Calu3 (cell line): ENCODE measurements at regions not wholly inside any gene's neighbourhood (a gene's known extent, or its start where the extent isn't known, plus 50 kb on each side); places are given as distances from the start of the nearest gene placed in this dataset.

Experiments used
- BruUV-seq: library from RNA; stranded (reverse); fragments of 400-500 nt; replicated peaks from 2 replicates; lab custom pipeline; 2021; lab: Mats Ljungman, UMichigan
- CTCF ChIA-PET: fragments of 300-600 bp; sonication (Branson Sonifier 250); formaldehyde crosslinking; loops from one replicate; lab custom pipeline; 2022; ENCODE audit warnings: antibody characterized with exemption; lab: Charles Lee
- DNase-seq: peaks from one replicate; pipeline ENCODE4 v3.0.0; 2022
- H3K27ac Mint-ChIP-seq: one replicate; pipeline ENCODE4 v1.8.0; 2022; ENCODE audit warnings: mixed read lengths; ENCODE audit not compliant: unreplicated experiment
- H3K27me3 Mint-ChIP-seq: one replicate; pipeline ENCODE4 v1.8.0; 2022; ENCODE audit warnings: mixed read lengths; ENCODE audit not compliant: unreplicated experiment
- H3K36me3 Mint-ChIP-seq: one replicate; pipeline ENCODE4 v1.8.0; 2022; ENCODE audit warnings: mild to moderate bottlenecking, moderate library complexity, mixed read lengths; ENCODE audit not compliant: insufficient read depth, unreplicated experiment
- H3K4me1 Mint-ChIP-seq: one replicate; pipeline ENCODE4 v1.8.0; 2022; ENCODE audit warnings: mild to moderate bottlenecking, low read depth, mixed read lengths; ENCODE audit not compliant: unreplicated experiment
- H3K4me3 Mint-ChIP-seq: one replicate; pipeline ENCODE4 v1.8.0; 2022; ENCODE audit warnings: mild to moderate bottlenecking, low read depth, moderate library complexity, mixed read lengths; ENCODE audit not compliant: unreplicated experiment
- H3K9me3 Mint-ChIP-seq: one replicate; pipeline ENCODE4 v1.8.0; 2022; ENCODE audit warnings: low read depth, mixed read lengths; ENCODE audit not compliant: unreplicated experiment
- intact Hi-C: fragments of 100-400 bp; cut with micrococcal nuclease; formaldehyde crosslinking; loops from one replicate; pipeline ENCODE4 v1.10.0; 2022; ENCODE audit not compliant: unreplicated experiment
- TF ChIP-seq, protein P1 (sequence below): fragments of 200-600 bp; IDR thresholded peaks from one replicate; pipeline ENCODE4 v1.8.0; 2022; ENCODE audit warnings: antibody characterized with exemption; ENCODE audit not compliant: unreplicated experiment

GRCh38 chr5:2675548-2675947 lies 75.9 kb downstream of the IRX2 start:
- Mint-ChIP-seq H3K27ac (no peak overlapping the region), H3K4me3 (no peak overlapping the region), H3K4me1 (no peaks in the 10 kb centered on the region), H3K27me3 (no peaks in the 10 kb centered on the region), H3K36me3 (no peaks in the 10 kb centered on the region), H3K9me3 (peaks cover 3% of the 10 kb centered on the region)
- CTCF ChIA-PET, result no interaction called here
- TF ChIP-seq, protein P1, sequence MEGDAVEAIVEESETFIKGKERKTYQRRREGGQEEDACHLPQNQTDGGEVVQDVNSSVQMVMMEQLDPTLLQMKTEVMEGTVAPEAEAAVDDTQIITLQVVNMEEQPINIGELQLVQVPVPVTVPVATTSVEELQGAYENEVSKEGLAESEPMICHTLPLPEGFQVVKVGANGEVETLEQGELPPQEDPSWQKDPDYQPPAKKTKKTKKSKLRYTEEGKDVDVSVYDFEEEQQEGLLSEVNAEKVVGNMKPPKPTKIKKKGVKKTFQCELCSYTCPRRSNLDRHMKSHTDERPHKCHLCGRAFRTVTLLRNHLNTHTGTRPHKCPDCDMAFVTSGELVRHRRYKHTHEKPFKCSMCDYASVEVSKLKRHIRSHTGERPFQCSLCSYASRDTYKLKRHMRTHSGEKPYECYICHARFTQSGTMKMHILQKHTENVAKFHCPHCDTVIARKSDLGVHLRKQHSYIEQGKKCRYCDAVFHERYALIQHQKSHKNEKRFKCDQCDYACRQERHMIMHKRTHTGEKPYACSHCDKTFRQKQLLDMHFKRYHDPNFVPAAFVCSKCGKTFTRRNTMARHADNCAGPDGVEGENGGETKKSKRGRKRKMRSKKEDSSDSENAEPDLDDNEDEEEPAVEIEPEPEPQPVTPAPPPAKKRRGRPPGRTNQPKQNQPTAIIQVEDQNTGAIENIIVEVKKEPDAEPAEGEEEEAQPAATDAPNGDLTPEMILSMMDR, result no peak
- intact Hi-C loops, result no loop called here
- no peak for DNase-seq
- no TSS peak for BruUV-seq

DNA sequence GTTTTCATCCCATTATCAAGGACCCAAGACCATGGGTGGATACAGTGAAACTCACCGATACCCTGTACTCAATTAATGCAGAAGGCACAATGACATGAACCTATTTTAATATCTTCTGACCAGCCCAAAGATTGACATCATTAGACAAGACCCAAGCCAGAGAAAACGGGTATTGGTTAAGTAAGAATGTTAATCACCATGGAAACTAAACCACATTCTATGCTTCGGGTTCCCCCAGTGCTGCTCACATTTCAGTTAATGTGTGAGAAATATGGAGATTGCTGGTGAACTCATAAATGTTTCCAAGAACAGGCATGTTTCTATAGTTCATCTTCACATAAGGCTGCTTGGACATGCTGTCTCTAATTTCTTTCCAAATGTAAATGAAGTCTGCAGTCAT lies 77.0 kb downstream of the IRX2 start:
- CTCF ChIA-PET, result no interaction called here
- intact Hi-C loops, result no loop called here
- DNase-seq, result no peak
- TF ChIP-seq, protein P1, result no peak
- Mint-ChIP-seq H3K27me3 (no peaks in the 10 kb centered on the region), H3K4me3 (no peak overlapping the region), H3K4me1 (no peaks in the 10 kb centered on the region), H3K27ac (no peak overlapping the region), H3K36me3 (no peaks in the 10 kb centered on the region), H3K9me3 (peaks cover 3% of the 10 kb centered on the region)
- BruUV-seq, result no TSS peak

- Mint-ChIP-seq H3K9me3 (no peaks in the 10 kb centered on the region), H3K4me3 (no peak overlapping the region), H3K4me1 (no peaks in the 10 kb centered on the region), H3K27ac (no peak overlapping the region), H3K27me3 (no peaks in the 10 kb centered on the region), H3K36me3 (no peaks in the 10 kb centered on the region)
- intact Hi-C loops, result no loop called here
- CTCF ChIA-PET, result no interaction called here
- DNase-seq, result no peak
- TF ChIP-seq, protein P1, result no peak
- no TSS peak for BruUV-seq
Measured at GRCh38 chr5:2670940-2671339, 80.5 kb downstream of the IRX2 start.

- CTCF ChIA-PET, result no interaction called here
- Mint-ChIP-seq H3K36me3 (no peaks in the 10 kb centered on the region), H3K4me3 (no peak overlapping the region), H3K27ac (no peak overlapping the region), H3K27me3 (no peaks in the 10 kb centered on the region), H3K9me3 (no peaks in the 10 kb centered on the region), H3K4me1 (no peaks in the 10 kb centered on the region)
- no peak for DNase-seq
- BruUV-seq, result no TSS peak
- intact Hi-C loops, result no loop called here
- TF ChIP-seq, protein P1, result no peak
Measured at GRCh38 chr5:2669913-2670312, 81.6 kb downstream of the IRX2 start.
